IgD-negative memory B cell (primary cell): ENCODE measurements at regions not wholly inside any gene's neighbourhood (a gene's known extent, or its start where the extent isn't known, plus 50 kb on each side); places are given as distances from the start of the nearest gene placed in this dataset.
A peak's percentile ranks its signal among the peaks of the same experiment; 100 is the strongest.

Experiments used
- H3K27ac Mint-ChIP-seq, 3 donors: one replicate each; pipeline ENCODE4 v1.8.0; 2020 to 2022; ENCODE audit warnings: mild to moderate bottlenecking in 3 of 3, mixed read lengths in 3 of 3, moderate library complexity in 1 of 3
- H3K27me3 Mint-ChIP-seq: one replicate; pipeline ENCODE4 v1.8.0; 2021; ENCODE audit warnings: mixed read lengths
- H3K36me3 Mint-ChIP-seq: one replicate; pipeline ENCODE4 v1.8.0; 2020; ENCODE audit warnings: mild to moderate bottlenecking, mixed read lengths
- H3K4me1 Mint-ChIP-seq, 3 donors: one replicate each; pipeline ENCODE4 v1.8.0; 2020 to 2022; ENCODE audit warnings: mixed read lengths in 3 of 3, mild to moderate bottlenecking in 1 of 3
- H3K4me3 Mint-ChIP-seq, 4 donors: one replicate each; pipeline ENCODE4 v1.8.0; 2020 to 2022; ENCODE audit warnings: mild to moderate bottlenecking in 4 of 4, mixed read lengths in 4 of 4, moderate library complexity in 3 of 4
- H3K9me3 Mint-ChIP-seq, 3 donors: one replicate each; pipeline ENCODE4 v1.8.0; 2020 to 2021; ENCODE audit warnings: mixed read lengths in 3 of 3, mild to moderate bottlenecking in 1 of 3

DNA sequence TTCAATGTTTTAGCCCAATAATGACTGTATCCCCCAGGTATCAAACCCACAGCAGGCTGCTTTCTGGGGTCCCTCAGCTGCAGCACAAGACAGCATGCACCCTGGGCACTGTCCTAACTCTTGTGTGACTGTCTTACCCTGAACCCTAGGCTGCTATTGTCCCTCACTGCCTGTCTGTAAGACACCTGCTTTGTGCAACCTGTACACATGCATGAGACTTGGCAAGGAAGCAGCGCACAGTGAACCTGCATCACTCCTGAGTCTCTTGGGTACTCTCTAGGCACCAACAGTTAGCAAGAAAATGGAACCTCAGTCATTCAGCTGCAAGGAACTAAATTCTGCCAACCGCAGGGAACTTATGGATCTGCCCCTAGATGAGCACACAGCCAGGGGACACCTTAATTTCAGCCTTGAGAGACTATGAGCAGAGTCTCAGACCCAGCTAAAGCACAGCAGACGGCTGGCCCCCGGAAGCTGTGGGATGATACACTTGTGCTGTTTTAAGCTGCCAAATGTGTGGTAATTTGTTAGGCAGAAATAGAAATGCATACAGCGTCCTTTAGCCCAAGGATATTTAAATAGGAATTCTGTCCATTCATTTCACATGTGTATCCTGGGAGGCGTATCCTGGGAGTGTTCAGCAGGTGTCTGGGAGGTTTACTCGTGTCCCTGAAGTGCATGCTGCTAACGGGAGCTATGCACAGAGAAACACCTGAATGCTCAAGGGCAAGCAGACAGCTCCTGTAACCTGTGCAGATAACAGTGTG is 223.8 kb downstream of the KLF13 start:
- no peaks in the 10 kb centered on the region for H3K36me3 Mint-ChIP-seq
- H3K27ac Mint-ChIP-seq: no peak overlapping the region
- peaks cover 11% of the 10 kb centered on the region for H3K27me3 Mint-ChIP-seq
- H3K9me3 Mint-ChIP-seq: no peaks in the 10 kb centered on the region
- no peaks in the 10 kb centered on the region for H3K4me1 Mint-ChIP-seq
- no peak overlapping the region for H3K4me3 Mint-ChIP-seq

DNA sequence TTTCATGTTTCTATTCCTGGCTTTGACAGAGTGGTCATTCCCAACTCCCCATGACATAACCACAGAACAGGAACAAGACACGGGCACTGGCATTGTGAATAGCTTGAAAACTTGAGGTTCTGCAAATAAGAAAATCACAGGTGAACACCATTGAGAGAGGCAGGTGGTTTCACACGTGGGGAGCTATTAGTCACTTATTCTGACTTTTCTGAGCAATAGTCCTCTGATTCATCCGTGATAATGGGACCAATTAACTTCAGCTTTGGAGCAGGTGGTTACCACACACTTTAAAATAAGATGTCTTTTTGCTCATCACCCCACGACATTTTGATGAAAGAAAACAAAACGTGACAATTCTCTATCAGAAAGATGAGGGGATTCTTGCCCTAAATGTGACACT is 224.7 kb downstream of the KLF13 start:
- Mint-ChIP-seq H3K4me1 (no peaks in the 10 kb centered on the region), H3K4me3 (no peak overlapping the region), H3K27me3 (peaks cover 11% of the 10 kb centered on the region), H3K27ac (no peak overlapping the region), H3K36me3 (no peaks in the 10 kb centered on the region), H3K9me3 (no peaks in the 10 kb centered on the region)

DNA sequence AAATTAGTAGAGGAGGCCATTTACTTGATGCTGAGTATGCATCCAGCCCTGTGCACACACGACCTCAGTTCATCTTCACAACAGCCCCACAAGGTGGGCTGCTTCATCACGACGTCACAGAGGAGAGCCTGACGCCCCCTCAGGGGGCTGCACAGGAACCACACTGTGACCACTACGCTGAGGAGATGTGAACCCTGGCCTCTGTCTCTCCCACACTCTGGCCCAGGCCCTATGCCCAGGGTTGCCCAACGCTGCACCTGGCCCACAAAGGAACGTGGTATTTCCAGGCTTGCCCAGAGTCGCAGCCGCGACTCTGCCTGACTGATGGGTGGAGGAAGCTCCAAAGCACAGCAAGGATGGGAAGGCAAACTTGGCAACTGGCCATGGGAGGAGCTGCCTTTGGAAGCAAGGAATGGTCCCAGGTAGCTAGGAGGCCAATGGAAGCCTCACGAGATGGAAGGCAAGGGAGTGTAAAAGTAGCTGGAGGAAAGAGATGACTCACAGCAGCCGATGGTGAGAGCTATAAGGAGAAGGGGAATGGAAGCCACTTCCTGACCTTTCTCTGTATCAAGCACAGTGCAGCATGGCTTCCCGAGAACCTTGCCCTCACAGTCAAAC is 226.0 kb downstream of the KLF13 start:
- no peaks in the 10 kb centered on the region for H3K9me3 Mint-ChIP-seq
- H3K27ac Mint-ChIP-seq: no peak overlapping the region
- H3K4me1 Mint-ChIP-seq: no peaks in the 10 kb centered on the region
- no peaks in the 10 kb centered on the region for H3K36me3 Mint-ChIP-seq
- peaks cover 11% of the 10 kb centered on the region for H3K27me3 Mint-ChIP-seq
- no peak overlapping the region for H3K4me3 Mint-ChIP-seq

DNA sequence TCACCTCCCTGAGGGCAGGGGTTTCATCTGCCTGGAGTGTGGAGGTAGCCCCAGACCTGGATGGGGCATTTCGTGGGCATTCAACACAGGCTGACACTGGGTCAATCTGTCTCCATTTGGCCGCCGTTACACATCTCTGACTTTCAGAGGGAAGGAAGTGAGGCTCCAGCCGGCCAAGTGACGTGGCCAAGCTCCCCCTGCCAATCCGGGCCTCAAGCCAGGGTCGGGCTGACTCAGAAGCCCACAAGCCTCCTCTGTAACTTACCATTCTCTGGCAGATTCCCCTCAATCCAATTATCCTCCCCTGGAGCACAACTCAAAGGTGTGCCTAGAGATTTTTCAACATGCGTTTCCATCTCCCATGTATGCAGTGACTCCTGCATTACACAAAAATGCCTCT is 227.6 kb downstream of the KLF13 start:
- no peak overlapping the region for H3K4me3 Mint-ChIP-seq
- H3K27ac Mint-ChIP-seq: no peak overlapping the region
- no peaks in the 10 kb centered on the region for H3K9me3 Mint-ChIP-seq
- H3K4me1 Mint-ChIP-seq: no peaks in the 10 kb centered on the region
- no peaks in the 10 kb centered on the region for H3K36me3 Mint-ChIP-seq
- peaks cover 5% of the 10 kb centered on the region for H3K27me3 Mint-ChIP-seq

DNA sequence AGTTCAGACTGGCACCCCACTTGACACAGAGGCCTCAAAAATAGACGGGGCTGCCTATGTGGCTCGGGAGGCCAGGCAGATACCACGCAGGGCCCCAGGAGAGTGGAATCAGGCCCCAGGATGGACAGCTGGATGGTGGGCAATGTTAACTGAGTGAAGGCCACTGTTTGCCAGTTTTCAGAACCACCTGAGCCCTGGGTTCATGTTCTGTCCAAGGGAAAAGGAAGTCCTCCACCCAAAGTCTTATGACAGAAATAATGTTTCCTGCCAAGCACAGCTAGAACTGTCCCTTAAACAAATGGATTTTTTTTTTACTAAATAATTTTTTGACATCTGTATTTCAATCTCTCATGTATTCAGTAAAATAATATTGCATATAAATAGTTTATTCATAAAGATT is 228.4 kb downstream of the KLF13 start:
- Mint-ChIP-seq H3K9me3 (peaks cover 0 to 1% (median 0%) of the 10 kb centered on the region in 3 donors), H3K27me3 (peaks cover 5% of the 10 kb centered on the region)

DNA sequence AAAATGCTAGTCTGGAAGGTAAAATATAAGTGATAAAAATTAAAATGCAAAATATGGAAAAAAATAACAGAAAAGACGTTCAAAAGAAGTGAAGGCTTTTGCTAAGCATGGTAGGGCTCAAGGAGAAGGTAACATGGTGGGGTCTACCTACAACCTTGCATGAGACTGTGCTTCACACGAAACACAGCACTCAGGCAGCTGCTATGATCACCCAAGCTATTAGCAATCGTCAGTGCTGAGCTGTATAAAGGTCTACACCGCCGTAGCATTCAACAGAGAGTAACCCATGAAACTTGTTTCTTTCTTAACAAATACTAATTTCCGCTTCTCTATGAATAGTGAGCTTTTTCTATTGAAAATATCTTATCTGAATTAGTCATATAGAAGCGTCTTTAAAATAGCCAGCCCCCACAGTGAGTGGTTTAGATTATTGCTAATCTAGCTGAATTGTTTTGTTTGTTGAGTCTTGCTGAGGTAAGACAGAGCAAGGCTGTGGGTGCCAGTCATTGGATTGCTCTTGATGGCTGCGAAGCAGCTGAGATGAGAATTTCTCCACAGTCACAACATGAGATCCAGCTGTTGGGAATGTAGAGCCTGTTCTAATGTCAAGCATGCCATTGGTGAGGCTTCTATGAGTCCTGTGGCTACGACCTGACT is 230.0 kb downstream of the KLF13 start:
- no peak overlapping the region for H3K27ac Mint-ChIP-seq
- H3K36me3 Mint-ChIP-seq: no peaks in the 10 kb centered on the region
- H3K4me1 Mint-ChIP-seq: no peaks in the 10 kb centered on the region
- peaks cover 0 to 1% (median 0%) of the 10 kb centered on the region in 3 donors for H3K9me3 Mint-ChIP-seq
- no peak overlapping the region for H3K4me3 Mint-ChIP-seq
- peaks cover 7% of the 10 kb centered on the region for H3K27me3 Mint-ChIP-seq

More for the DNA sequence above, 228.4 kb downstream of the KLF13 start:
- Mint-ChIP-seq H3K4me1 (no peaks in the 10 kb centered on the region), H3K36me3 (no peaks in the 10 kb centered on the region), H3K4me3 (no peak overlapping the region), H3K27ac (no peak overlapping the region)

DNA sequence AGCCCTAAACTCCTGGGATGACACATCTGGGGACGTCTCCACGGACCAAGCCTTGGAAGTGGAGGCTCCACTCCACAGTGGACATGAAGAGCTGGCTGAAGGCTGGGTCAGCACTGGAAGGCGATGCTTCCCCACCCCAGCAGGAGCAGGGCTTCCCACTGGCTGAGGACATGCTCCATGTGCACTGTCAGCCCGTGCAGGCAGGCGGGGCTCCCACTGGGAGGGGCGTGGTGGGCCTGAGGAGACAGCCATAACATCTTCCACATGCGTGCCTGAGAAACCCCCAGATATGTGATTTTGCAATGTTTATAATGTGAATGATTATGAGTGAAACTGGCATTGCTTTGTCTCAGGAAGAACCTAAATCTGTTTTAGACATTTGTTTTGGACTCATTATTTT is 231.3 kb downstream of the KLF13 start:
- Mint-ChIP-seq H3K27ac (no peak overlapping the region), H3K4me1 (no peaks in the 10 kb centered on the region), H3K9me3 (peaks cover 0 to 1% (median 0%) of the 10 kb centered on the region in 3 donors), H3K36me3 (no peaks in the 10 kb centered on the region), H3K4me3 (no peak overlapping the region), H3K27me3 (peaks cover 8% of the 10 kb centered on the region)

DNA sequence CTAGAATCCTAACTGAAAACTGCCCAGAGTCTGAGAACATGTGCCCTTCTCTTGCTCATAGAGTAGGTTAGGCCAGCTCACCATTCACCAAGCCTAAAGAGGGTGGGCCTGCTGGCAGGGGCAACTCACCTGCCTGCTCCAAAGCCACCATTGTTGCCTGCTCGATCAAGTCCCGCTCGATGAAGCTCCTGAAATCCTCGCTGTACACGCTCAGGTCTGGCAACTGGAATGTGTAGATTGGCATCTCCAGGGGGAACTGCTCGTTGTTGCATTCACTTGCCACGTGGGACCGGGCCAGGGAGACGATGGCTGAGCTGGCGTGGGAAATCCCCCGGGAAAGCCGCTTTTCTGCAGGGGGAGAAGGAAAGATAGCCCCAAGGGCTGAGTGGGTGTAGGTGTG is 232.2 kb downstream of the KLF13 start:
- H3K27ac Mint-ChIP-seq: no peak overlapping the region
- H3K27me3 Mint-ChIP-seq: peaks cover 6% of the 10 kb centered on the region
- H3K4me3 Mint-ChIP-seq: no peak overlapping the region
- no peaks in the 10 kb centered on the region for H3K36me3 Mint-ChIP-seq
- no peaks in the 10 kb centered on the region for H3K4me1 Mint-ChIP-seq
- peaks cover 0 to 1% (median 0%) of the 10 kb centered on the region in 3 donors for H3K9me3 Mint-ChIP-seq

DNA sequence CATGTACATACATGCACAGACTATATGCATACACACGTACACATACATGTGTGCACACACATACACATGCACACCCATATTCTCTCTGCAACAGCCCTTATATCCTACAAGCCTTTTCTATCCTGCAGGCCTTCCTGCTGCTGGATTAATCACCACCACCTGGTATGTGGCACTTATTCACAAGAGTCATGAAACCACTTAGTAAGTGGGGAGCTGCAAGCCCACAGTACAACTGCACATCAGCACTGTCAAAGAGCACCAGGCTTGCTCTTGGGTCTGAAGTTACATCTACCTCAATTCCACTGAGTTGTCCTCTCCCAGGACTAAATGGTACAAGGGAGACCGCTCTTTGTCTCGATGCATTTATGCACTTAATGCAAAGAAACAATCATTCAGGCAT is 233.2 kb downstream of the KLF13 start:
- H3K4me3 Mint-ChIP-seq: no peak overlapping the region

DNA sequence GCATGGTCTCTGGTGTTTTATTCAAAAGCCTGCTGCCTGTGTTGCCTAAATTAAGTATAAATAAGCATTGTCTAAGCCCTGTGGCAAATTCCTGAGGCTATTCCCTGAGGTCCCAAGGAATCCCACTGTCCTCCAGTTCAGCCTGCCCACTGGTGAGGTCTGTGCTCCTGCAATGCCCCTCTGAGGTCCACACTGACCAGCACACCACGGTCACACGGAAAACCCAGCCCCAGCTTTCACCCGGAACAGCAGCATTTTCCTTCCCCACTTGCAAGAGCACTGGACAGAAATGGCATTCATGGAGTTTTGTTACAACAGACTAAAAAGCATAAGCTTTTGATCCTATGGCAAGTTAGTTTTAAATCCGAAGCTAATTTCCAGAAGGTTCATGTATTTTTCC is 234.0 kb downstream of the KLF13 start:
- Mint-ChIP-seq H3K27me3 (peaks cover 4% of the 10 kb centered on the region), H3K9me3 (peaks cover 0 to 1% (median 0%) of the 10 kb centered on the region in 3 donors), H3K36me3 (no peaks in the 10 kb centered on the region), H3K4me1 (no peaks in the 10 kb centered on the region), H3K4me3 (no peak overlapping the region), H3K27ac (no peak overlapping the region)

More for the DNA sequence above, 233.2 kb downstream of the KLF13 start:
- no peaks in the 10 kb centered on the region for H3K4me1 Mint-ChIP-seq
- H3K27ac Mint-ChIP-seq: peak overlapping the region in 1 of 3 donors; percentile 10
- peaks cover 0 to 1% (median 0%) of the 10 kb centered on the region in 3 donors for H3K9me3 Mint-ChIP-seq
- H3K36me3 Mint-ChIP-seq: no peaks in the 10 kb centered on the region
- H3K27me3 Mint-ChIP-seq: peaks cover 4% of the 10 kb centered on the region

DNA sequence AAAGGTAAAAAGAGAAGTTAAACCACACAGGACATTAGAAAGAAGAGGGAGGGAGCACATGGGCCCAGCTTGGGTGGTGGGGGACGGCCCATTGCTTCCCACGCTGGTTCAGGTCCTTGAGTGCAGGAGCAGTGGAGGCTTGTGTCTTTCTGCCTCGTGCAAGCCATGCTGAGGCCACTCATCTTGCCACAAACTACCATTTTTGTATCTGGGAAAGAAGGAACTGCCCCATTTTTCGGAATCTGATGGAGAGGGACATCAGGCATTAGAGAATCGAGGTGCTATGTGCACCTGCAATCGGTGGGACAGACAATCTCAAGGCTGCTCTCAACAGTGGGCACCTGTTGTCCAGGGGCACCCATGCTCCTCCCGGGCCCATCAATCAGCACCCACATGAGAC is 234.5 kb downstream of the KLF13 start:
- Mint-ChIP-seq H3K4me3 (no peak overlapping the region), H3K27ac (no peak overlapping the region), H3K27me3 (peaks cover 4% of the 10 kb centered on the region)

DNA sequence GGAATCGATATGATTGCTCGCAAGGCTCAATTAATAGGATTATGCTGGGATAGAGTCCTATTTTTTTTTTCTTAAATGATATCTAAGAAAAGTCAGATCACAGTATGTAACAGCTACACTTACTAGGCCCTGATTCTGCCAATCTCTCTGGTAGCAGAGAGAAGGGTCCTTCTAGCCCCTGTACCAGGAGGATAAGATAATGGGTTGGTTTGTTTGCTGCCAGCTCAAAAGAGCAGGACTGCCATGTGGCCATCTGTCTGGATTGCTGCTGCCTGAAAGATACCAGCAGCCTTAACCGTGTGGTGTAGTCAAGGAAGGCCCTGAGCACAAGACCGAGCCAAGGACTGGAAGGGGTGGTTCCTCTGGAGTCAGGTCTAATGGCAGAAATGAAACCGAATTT is 236.4 kb downstream of the KLF13 start:
- Mint-ChIP-seq H3K27ac (no peak overlapping the region), H3K36me3 (peaks cover 6% of the 10 kb centered on the region), H3K9me3 (peaks cover 0 to 8% (median 3%) of the 10 kb centered on the region in 3 donors), H3K27me3 (peaks cover 4% of the 10 kb centered on the region), H3K4me1 (no peaks in the 10 kb centered on the region), H3K4me3 (no peak overlapping the region)

More for the DNA sequence above, 234.5 kb downstream of the KLF13 start:
- Mint-ChIP-seq H3K36me3 (no peaks in the 10 kb centered on the region), H3K9me3 (peaks cover 0 to 2% (median 0%) of the 10 kb centered on the region in 3 donors), H3K4me1 (no peaks in the 10 kb centered on the region)

DNA sequence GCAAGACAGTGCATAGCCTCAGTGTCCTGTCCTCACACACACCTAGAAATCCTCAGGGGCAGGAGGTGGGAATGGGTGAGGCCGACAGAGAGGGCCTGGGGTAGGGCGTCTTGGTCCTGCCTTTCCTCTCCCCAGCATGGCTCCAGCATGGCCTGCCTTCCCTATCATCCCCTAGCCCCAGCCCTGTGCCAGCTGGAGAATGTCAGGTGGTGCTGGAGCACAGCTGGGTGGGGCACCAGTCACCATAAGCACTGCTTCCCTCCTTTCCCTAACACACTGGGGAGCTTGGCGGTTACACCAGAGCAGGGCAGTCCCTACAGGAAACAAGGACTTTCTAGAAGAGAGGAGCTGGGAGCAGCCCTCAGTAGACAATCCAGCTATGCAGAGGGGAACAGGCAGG is 236.8 kb downstream of the KLF13 start:
- H3K27ac Mint-ChIP-seq: no peak overlapping the region
- H3K4me1 Mint-ChIP-seq: no peaks in the 10 kb centered on the region
- H3K9me3 Mint-ChIP-seq: peaks cover 0 to 8% (median 6%) of the 10 kb centered on the region in 3 donors
- H3K27me3 Mint-ChIP-seq: peaks cover 4% of the 10 kb centered on the region
- H3K36me3 Mint-ChIP-seq: peaks cover 6% of the 10 kb centered on the region
- H3K4me3 Mint-ChIP-seq: no peak overlapping the region

DNA sequence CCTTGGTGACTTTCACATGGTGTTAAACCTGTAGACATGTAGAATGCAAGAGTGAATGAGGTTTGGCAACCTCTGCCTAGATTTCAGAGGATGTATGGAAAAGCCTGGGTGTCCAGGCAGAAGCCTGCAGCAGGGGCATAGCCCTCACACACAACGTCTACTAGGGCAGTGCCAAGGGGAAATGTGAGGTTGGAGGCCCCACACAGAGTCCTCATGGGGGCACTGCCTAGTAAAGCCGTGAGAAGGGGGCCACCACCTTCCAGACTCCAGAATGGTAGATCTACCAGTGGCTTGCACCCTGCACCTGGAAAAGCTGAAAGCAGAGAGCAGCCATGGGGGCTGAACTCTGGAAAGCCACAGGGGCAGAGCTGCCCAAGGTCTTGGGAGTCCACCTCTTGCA is 241.2 kb downstream of the KLF13 start:
- H3K27ac Mint-ChIP-seq: no peak overlapping the region
- H3K4me3 Mint-ChIP-seq: no peak overlapping the region
- peaks cover 9% of the 10 kb centered on the region for H3K36me3 Mint-ChIP-seq
- peaks cover 4% of the 10 kb centered on the region for H3K27me3 Mint-ChIP-seq
- no peaks in the 10 kb centered on the region for H3K4me1 Mint-ChIP-seq
- H3K9me3 Mint-ChIP-seq: peaks cover 0 to 7% (median 6%) of the 10 kb centered on the region in 3 donors

DNA sequence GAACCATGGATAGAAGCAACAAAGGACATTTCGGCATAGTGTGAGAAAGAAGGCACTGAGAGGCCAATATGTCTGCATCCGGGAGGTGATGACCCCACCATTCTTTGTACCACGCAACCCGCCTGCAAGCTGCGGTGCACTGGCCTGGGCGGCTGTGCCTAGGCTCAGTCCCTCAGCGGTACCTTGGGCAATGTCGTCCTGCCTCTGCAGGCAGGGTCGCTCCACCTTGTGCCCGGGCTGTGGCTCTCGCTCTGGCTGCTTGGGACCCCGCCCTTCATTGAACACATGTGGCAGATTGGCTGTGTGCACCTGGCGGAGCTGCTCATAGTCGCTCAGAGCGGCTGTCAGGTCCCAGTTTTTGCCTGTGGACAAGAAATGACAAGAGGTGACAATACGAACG is 243.2 kb downstream of the KLF13 start:
- Mint-ChIP-seq H3K36me3 (peaks cover 9% of the 10 kb centered on the region), H3K27ac (no peak overlapping the region), H3K9me3 (peaks cover 0 to 7% (median 6%) of the 10 kb centered on the region in 3 donors), H3K27me3 (peaks cover 4% of the 10 kb centered on the region), H3K4me3 (peak overlapping the region in 1 of 4 donors; percentile 28), H3K4me1 (no peaks in the 10 kb centered on the region)
